GM18867 (cell line): ENCODE measurements at regions not wholly inside any gene's neighbourhood (a gene's known extent, or its start where the extent isn't known, plus 50 kb on each side); places are given as distances from the start of the nearest gene placed in this dataset.
A peak's percentile ranks its signal among the peaks of the same experiment; 100 is the strongest.

Source experiments
- ATAC-seq: cut with Tn5 transposase; IDR thresholded peaks from one replicate; pipeline ENCODE4 v1.9.1; 2021; ENCODE audit warnings: mild to moderate bottlenecking, moderate library complexity; ENCODE audit not compliant: unreplicated experiment

- ATAC-seq, result peak; percentile 77
These were observed 110.7 kb downstream of the BTG1 start for GRCh38 chr12:92034858-92035401.

GRCh38 chr12:92034083-92034482 lies 111.6 kb downstream of the BTG1 start:
- ATAC-seq, result no peak

DNA sequence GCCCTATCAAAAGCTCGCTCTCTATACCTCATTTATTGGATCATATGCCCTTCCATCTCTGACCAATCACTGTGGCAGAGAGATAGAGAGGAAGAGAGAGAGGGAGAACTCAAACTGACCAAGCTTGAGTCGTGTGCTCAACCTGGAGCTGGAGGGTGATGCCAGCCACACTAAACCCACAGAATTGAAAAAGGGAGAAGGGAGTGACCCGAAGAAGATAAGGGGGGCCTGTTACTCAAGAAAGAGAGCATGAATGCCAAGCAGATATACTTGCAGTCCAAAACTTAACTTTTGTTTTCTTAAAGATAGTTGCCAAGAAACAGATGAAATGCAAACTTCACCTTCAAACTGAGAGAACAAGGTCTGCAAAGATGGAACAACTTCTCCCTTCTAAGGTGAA lies 112.7 kb downstream of the BTG1 start:
- no peak for ATAC-seq

DNA sequence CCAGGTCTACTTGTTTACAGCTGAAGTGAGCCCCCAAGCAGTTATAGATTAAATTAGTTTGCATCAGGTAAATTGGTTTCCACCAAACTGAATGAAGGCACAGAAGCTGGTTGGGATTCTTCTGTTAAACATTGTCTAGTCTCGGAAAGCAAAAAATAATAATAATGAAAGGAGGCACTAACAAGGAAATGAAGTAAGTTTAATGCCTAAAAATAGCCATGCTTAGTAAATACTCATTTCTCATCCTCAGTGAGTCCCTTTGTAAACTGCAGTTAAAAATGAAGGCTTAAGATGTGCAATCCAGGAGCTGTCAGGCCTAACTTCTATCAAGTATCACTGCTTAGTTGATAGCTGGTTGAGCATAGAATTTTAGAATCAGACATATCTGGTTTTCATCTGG lies 113.5 kb downstream of the BTG1 start:
- no peak for ATAC-seq

DNA sequence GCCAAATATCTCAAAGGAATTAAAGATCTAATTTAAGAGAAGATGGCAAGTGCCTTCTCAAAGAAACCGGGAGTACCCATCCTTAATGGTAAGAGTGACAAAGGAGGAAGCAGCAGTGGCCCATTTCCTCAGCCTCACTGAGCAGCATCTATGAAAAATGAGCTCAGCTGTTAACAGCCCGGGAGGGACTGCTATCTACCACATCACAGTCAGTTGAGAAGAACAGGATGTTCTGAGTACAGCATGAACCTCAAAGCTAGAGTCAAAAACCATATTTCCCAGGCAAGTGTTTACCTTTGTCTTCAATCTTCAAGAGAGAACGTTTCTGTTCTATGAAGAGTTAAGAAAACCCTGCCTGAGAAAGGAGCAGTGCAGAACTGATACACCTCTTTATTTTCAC lies 115.0 kb downstream of the BTG1 start:
- peak; percentile 64 for ATAC-seq

DNA sequence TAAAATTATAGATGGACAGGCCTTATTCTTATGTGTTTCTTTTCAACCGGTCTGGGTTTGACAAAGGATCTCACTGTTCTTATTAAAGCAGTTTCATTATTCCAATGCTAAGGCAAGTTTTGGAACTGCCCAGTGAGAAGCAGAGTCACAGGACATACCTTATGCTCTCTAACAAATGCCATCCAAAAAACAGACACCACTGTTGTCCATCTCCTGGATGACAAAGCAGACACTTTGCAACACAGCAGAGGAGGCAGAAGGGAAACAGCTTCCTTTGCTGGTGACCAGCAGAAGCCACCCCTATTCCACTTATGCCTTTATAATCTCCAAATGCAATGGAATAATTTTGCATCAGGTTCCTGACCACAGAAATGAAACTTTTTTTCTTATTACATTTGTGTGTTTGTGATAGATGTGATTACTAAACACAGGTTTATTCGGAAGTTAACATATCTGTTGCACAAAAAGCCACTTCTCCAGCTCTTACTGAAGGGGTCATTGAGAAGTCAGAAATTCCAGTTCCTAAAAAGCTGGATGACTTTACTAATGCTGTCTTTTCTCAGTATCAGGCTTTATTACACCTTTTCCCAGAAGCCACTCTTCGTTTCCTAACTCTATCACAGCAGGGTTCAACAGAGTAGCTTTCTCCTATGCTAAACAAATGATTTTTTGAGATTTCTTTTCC lies 115.6 kb downstream of the BTG1 start:
- ATAC-seq, result no peak

DNA sequence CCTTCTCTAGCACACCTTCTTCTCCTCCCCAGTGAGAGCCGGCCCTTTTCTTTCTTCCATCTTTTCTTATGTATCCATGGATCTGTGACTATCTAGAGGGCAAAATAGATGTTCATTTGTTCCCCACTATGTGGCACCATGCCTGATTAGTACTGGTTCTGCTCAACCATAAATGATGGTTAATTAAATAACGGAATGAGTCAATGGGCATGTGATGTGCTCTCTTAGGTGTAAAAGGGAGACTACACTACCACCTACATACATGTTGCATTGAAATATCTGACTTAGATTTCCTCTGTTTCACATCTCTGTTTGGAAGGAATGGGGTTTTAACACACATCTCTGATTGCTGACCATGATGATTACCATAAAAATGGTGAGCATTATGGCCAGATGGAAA lies 116.5 kb downstream of the BTG1 start:
- ATAC-seq, result no peak

GRCh38 chr12:92028441-92028709 lies 117.3 kb downstream of the BTG1 start:
- ATAC-seq, result no peak

GRCh38 chr12:92027701-92028440 lies 117.8 kb downstream of the BTG1 start:
- ATAC-seq, result no peak

DNA sequence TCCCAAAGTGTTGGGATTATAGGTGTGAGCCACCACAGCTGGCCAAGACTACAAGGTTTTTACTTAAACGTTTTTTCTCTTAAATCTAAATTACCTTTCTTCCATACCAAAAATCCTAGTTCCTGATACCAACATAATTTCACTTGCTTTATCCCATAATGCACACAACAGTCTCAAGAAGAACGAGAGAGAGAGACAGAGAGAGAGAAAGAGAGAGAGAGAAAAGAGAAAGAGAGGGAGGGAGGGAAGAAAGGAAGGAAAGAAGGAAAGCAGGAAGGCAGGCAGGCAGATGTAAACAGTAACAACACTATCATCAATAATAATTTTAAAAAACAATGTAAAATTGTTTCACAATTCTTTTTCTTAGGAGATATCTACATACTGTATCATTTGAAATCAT lies 118.4 kb downstream of the BTG1 start:
- no peak for ATAC-seq

GRCh38 chr12:92025462-92026207 lies 120.0 kb downstream of the BTG1 start:
- no peak for ATAC-seq

GRCh38 chr12:92022093-92022492 lies 123.6 kb downstream of the BTG1 start:
- ATAC-seq, result no peak

DNA sequence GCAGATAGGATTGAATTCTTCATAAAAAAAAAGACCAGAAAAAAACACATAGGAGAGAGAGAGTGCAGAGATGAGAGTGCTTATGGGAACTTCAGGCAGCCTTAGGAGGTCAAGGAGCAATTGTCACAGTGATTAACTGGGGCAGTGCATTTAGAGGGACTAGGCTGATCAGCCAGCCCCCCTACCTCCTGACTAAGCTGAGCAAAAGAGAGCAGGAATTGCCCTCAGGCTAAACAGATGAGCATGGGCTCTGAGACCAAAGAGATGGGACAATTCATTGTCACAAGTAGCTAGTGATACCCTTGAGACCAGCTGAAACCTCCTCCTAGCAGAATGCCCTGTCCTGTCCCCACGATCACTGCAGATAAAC lies 124.0 kb downstream of the BTG1 start:
- no peak for ATAC-seq

GRCh38 chr12:92020983-92021665 lies 124.5 kb downstream of the BTG1 start:
- ATAC-seq, result no peak

DNA sequence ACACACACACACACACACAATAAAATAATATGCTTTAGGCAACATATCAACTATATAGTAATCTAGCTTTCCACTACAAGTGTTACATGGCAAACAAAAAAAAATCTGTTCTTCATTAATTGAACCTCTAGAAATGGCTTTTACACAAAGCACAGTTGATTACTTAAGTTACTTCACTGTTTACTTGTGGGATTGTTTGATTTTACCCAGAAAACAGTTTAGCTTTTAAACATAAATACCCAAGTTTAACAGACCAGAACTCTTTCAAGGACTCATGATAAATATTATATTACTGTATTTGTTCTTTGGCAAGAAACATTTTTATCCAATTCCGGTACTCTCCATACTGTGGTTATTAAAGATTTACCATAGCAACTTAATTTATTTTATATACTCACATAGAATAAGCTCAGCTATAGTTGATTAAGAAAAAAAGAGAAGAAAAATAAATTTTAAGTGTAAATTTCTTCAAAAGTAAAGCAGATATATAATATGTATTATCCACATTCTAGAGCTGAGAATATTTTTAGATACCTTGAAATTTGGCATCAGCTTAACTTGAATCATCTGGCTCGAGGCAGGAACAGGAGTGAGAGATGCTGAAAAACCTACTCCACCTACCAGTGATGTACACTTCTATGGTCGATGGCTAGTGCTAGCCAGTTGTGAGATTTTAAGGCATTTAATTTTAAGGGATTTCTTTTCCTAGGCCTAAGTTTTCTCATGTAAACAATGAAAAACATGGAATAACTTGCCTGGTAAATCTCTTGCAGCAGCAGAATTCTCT lies 126.0 kb downstream of the BTG1 start:
- ATAC-seq, result no peak

- no peak for ATAC-seq
These were observed 133.0 kb downstream of the BTG1 start for GRCh38 chr12:92012691-92013090.

DNA sequence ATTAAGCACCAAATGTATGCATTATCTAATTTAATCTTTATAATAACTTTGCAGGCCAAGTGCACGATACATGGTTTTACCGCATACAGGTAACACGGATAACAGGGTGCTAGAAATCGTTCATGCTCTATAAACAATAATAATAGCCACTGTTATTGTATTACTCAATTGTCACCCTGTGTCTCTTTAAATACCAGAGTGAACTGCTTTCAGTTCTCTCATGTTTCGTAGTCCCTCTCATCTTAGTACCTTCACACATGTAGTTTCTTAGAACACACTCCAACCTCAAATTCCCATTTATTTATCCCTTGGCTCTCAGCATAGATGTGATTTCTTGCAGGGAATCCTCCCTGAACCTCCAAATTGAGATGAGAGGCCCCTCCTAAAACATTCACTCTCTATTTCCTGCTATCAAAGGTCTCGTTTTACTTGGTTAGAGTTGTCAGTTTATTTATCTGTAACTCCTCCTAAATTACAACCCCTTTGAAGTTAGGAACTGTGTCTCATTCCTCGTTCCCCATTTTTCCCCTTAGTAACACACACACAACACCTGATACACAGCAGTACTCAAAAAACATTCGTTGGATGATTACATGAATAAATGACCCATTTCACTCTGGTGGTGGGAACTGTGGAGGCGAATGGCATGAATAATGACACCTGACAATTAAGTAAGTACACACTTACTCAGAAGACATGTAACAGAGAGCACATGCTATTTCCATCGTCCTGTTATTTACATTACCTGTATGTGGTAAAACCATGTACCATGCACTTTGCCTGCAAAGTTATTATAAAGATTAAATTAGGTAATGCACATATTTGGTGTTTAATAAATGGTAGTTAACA lies 134.6 kb downstream of the BTG1 start:
- no peak for ATAC-seq

DNA sequence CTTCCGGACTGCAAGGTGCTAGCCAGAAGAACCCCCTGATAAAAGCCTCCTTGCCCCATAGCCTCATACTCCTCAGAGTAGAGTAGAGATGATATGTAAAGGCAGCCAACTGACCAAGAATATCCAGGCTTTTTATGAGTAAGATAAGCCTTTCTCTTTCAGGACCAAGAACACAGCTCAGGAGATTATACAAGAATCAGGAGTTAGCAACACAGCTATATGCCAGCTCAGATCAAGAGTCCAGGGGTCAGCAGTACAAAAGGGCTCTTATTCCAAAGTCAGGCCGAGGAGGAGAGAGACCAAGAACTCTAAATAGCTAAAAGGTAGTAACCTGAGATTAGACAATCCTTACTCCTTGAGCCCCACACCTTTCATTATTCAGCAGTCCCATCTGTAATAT lies 135.3 kb downstream of the BTG1 start:
- no peak for ATAC-seq

GRCh38 chr12:92008345-92008744 lies 137.3 kb downstream of the BTG1 start:
- ATAC-seq, result no peak

- ATAC-seq, result no peak
These were observed 137.9 kb downstream of the BTG1 start for GRCh38 chr12:92007787-92008186.
